GOT3 (cell line): ENCODE measurements at regions not wholly inside any gene's neighbourhood (a gene's known extent, or its start where the extent isn't known, plus 50 kb on each side); places are given as distances from the start of the nearest gene placed in this dataset.
A peak's percentile ranks its signal among the peaks of the same experiment; 100 is the strongest.
"Not testable (repeated sequence)": the region's sequence is repeated elsewhere in the genome, so short reads cannot be mapped to it uniquely, and the experiment has no call there.

ENCODE experiments used
- DNase-seq: peaks from one replicate; lab custom pipeline; 2025; ENCODE audit warnings: mixed read lengths; lab: John Stamatoyannopoulos, UW

- not testable (repeated sequence) for DNase-seq
These were observed 51.9 kb upstream of the MFGE8 start for GRCh38 chr15:88965097-88965496.

- no peak for DNase-seq
These were observed 57.1 kb upstream of the MFGE8 start for GRCh38 chr15:88970232-88970631.

GRCh38 chr15:88974392-88974791 lies 61.2 kb upstream of the MFGE8 start:
- no peak for DNase-seq

GRCh38 chr15:88975891-88976290 lies 62.7 kb upstream of the MFGE8 start:
- no peak for DNase-seq

- no peak for DNase-seq
These were observed 63.5 kb upstream of the MFGE8 start for GRCh38 chr15:88976656-88977055.

- no peak for DNase-seq
These were observed 66.5 kb upstream of the MFGE8 start for GRCh38 chr15:88979674-88980073.

- DNase-seq, result no peak
These were observed 67.3 kb upstream of the MFGE8 start for GRCh38 chr15:88980498-88980897.

- DNase-seq, result no peak
These were observed 68.4 kb upstream of the MFGE8 start for GRCh38 chr15:88981244-88982215.

GRCh38 chr15:88982304-88982945 lies 69.2 kb upstream of the MFGE8 start:
- DNase-seq, result peak; percentile 74

- DNase-seq, result no peak
These were observed 69.8 kb upstream of the MFGE8 start for GRCh38 chr15:88982946-88983342.

GRCh38 chr15:88983861-88984429 lies 70.8 kb upstream of the MFGE8 start:
- no peak for DNase-seq

- DNase-seq, result no peak
These were observed 72.6 kb upstream of the MFGE8 start for GRCh38 chr15:88985547-88986393.

- no peak for DNase-seq
These were observed 73.9 kb upstream of the MFGE8 start for GRCh38 chr15:88986949-88987590.

GRCh38 chr15:88987591-88987933 lies 74.4 kb upstream of the MFGE8 start:
- DNase-seq, result no peak

GRCh38 chr15:88987934-88988671 lies 74.9 kb upstream of the MFGE8 start:
- no peak for DNase-seq

GRCh38 chr15:88989578-88989977 lies 76.4 kb upstream of the MFGE8 start:
- DNase-seq, result no peak

GRCh38 chr15:88990185-88990679 lies 77.1 kb upstream of the MFGE8 start:
- DNase-seq, result no peak

- no peak for DNase-seq
These were observed 79.0 kb upstream of the MFGE8 start for GRCh38 chr15:88992216-88992615.

- DNase-seq, result no peak
These were observed 79.8 kb upstream of the MFGE8 start for GRCh38 chr15:88992912-88993376.

- DNase-seq, result no peak
These were observed 80.5 kb upstream of the MFGE8 start for GRCh38 chr15:88993662-88994061.

GRCh38 chr15:88994286-88994685 lies 81.1 kb upstream of the MFGE8 start:
- DNase-seq, result no peak
